Activated CD8-positive, alpha-beta memory T cell treated with anti-CD3 and anti-CD28 coated beads for 4 hours (primary cell): ENCODE measurements at regions not wholly inside any gene's neighbourhood (a gene's known extent, or its start where the extent isn't known, plus 50 kb on each side); places are given as distances from the start of the nearest gene placed in this dataset.
A peak's percentile ranks its signal among the peaks of the same experiment; 100 is the strongest.

Experiments
- DNase-seq, 2 donors: peaks; one replicate each; pipeline ENCODE4 v3.0.0-alpha.2; 2020; ENCODE audit warnings: low read depth in 2 of 2

DNA sequence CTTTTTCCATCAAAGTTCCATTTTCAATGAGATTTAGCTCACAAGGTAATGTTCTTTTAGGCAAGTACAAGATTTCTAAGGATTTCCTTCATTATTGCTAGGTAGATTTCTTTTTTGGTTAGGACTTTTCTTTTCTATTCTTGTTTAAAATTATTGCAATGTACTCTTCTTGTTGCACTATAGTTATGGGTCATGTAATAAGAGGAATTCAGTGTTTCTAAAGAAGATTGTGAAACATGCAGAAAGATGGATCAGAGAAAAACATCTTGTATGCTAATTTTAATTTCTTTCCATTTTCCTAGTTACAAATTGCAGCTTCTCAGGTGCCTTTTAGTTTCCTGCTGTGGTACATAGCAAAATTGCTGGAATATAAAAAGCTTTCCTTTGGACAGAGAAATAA, 56.1 kb downstream of the BTG1 start:
- no peak for DNase-seq

DNA sequence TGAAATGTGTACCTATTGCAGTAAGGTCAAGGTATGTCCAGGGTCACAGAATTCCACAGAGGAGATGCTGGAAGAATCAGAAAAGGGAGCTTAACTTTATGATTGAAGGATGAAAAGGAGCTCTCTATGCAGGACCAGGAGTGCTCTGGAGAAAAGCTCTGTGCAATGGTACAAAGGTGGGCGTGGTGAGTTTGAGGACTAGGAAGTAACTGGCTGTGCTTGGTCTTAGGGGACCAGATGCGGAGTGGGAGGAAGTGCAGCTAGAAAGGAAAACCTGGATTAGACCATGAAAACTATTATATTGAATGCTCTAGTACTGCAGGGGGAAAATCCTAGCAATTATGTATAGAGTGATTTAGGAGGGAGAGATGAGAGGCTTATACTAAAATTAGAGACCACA, 56.8 kb downstream of the BTG1 start:
- DNase-seq: no peak

- DNase-seq: no peak
Observed at GRCh38 chr12:92085736-92086040, 60.0 kb downstream of the BTG1 start.

GRCh38 chr12:92085040-92085735, 60.5 kb downstream of the BTG1 start:
- no peak for DNase-seq

DNA sequence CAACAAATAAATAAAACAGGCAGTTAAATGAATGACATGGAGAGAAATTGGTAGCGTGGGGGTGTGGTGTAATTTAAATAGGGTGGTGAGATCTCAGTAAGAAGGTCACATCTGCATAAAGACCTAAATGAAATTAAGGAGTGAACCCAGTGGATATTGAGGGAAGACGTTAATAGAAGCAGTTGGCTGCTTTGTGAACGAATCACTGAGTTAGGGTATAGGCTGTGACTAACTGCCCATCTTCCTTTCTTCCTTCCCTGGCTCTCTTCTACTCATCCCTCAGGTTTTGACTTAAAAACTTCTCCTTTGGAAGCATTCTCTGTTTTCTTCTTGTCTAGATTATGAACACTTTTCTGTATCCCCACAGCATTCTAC, 64.7 kb downstream of the BTG1 start:
- no peak for DNase-seq

GRCh38 chr12:92079054-92079385, 66.6 kb downstream of the BTG1 start:
- no peak for DNase-seq

- no peak for DNase-seq
Observed at GRCh38 chr12:92078167-92079053, 67.2 kb downstream of the BTG1 start.

DNA sequence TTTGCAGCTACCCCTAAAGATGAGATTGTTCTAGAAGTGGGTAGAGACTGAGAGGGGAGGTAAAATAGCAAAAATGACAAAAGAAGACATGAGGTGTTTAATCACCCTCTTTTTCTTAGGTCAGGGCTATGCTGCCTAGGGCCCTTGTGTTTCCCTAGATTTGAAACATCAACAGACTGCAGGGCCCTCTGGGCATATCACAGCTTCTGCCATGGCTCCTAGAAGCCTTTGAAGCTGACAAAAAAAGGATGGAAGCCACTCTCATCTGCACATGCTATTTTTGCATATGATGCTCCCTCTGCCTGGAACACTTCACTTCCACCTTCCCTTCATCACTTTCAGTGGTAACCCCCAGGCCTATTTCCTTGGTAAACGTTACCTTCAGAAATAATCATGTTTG, 68.1 kb downstream of the BTG1 start:
- DNase-seq: no peak

DNA sequence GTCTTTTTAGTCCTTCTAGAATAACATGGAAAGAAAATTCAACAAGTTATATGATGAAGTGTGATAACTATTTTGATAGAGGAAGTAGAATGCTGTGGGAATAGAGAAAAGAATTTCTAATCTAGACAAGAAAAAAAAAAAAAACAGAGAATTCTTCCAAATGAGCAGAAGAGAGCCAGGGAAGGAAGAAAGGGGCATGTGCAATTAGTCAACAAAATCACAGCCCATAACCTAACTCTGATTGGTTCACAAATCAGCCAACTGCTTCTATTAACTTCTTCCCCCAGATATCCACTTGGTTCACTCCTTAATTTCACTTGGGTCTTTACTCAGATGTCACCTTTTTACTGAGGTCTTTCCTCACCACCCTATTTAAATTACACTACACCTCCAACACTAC, 69.5 kb downstream of the BTG1 start:
- no peak for DNase-seq

DNA sequence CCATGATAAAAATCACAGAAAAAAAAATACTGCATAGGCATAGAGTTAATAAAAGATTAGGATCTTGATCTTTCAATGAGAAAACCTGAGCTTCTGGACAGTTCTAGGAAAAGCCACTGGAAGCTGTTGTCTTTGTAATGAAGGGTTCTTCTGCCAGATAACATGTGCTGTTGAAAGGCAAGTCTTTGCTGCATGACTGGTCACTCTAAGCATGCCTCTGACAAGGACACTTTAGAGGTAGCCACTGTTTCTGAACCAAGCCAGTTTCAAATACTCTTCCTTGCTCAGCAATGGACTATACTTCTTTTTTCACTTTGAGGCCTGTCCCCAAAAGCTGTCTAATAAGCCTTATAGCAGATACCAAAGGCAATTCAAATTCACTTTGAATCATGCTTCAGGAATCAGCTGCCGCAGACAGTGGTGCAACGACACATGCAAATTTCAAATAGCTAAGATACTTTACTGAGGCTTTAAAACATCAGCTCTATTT, 70.2 kb downstream of the BTG1 start:
- DNase-seq: no peak

GRCh38 chr12:92074889-92075288, 70.8 kb downstream of the BTG1 start:
- DNase-seq: no peak

GRCh38 chr12:92073094-92073493, 72.6 kb downstream of the BTG1 start:
- DNase-seq: no peak

DNA sequence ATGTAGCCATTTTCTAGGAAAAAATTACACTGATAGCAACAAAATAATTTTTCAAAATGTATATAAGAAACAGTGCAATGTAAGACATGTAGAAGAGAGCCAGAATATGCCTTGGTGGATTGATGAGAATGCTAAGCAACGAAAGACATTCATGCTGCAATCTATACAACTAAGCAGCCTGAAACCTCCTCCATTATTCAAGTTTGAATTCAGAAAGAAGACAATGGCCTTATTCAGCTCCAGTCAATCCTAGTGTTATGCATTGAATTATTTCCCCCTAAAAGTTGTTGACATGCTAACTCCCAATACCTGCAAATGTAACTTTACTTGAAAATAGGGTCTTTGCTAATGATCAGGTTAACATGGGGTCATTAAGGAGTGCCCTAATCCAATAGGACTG, 73.5 kb downstream of the BTG1 start:
- DNase-seq: no peak

DNA sequence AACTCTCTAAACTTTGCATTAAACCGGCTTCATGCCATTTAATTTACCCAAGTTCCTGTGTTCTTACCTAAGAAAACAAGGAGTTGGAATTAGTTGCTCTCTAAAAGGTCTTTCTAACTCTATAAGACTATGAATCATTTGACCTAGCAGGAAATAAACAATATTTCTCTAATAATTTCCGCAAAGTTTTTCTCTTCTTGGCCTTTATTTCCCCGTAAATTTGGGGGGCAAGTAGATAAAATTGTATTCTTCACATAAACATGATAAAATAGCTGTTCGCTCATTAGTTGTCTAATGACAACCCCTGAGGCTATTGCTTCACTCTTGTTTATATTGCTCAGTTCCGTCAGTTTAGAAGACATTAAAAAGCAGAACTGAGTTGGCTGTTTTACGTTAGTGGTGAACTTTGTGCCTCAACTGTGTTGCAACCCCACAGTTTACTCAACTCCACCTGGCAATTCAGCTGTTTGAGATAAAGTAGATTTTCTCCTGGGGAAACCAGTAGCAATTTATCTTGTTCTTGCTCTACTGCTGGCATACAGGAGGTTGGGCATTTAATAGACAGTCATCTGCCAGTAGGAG, 74.7 kb downstream of the BTG1 start:
- no peak for DNase-seq

- no peak for DNase-seq
Observed at GRCh38 chr12:92070054-92070863, 75.4 kb downstream of the BTG1 start.

DNA sequence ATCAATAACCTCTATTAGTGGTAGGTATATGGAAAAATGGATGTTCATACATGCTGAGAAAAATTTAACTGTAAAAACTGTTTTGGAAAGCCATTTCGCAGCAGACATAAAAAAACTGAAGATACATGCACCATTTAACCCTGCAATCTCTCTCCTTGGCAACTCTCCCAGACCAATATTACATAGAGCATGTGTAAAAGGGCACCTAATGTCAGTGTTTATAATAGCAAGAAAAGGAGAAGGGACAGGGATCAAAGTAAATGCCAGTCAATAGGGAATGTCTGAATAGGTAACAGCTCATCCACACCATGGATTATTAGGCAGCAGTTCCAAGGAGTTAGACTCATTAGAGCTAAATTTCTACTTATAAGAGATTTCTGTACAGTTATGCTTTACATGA, 77.2 kb downstream of the BTG1 start:
- DNase-seq: no peak

- no peak for DNase-seq
Observed at GRCh38 chr12:92065639-92066038, 80.0 kb downstream of the BTG1 start.

GRCh38 chr12:92065018-92065499, 80.6 kb downstream of the BTG1 start:
- peak in 1 of 2 donors; percentile 6 for DNase-seq

GRCh38 chr12:92064422-92064821, 81.2 kb downstream of the BTG1 start:
- DNase-seq: no peak

DNA sequence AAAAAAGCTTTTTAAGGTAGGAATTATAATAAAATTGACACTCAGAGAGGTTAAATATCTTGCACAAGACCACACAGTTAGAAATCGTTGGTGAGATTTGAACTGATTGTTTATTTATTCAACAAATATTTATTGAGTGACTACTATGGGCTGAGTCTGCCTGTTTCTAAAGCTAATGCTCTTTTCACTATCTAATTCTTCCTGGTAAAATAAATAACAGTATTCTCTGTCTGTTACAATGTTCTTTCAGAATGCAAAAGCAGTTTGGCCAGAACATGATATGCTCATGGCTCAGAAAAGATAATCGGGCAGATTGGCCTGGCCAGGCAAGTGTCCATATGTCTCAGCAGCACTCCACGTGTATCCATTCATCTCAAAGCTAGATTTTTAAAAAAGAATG, 82.0 kb downstream of the BTG1 start:
- no peak for DNase-seq

GRCh38 chr12:92062539-92063493, 82.8 kb downstream of the BTG1 start:
- DNase-seq: no peak
